Adrenal gland (tissue), 9 donors: ENCODE measurements at regions not wholly inside any gene's neighbourhood (a gene's known extent, or its start where the extent isn't known, plus 50 kb on each side); places are given as distances from the start of the nearest gene placed in this dataset.

ENCODE experiments used
- DNase-seq, 7 donors: peaks; one replicate each; pipeline ENCODE4 v3.0.0-alpha.2; 2019 to 2020
- H3K27ac ChIP-seq, 5 donors: fragments of 200-600 bp; sonication (generic) in 4 of 5; 1 replicate in 3 of 5; 2 replicates in 2 of 5; pipeline versions ENCODE4 v1.5.1 to v1.8.0; 2016 to 2020; ENCODE audit warnings: mild to moderate bottlenecking in 1 of 5
- H3K27me3 ChIP-seq: fragments of 200-600 bp; 2 replicates; pipeline ENCODE4 v1.8.0; 2021
- H3K36me3 ChIP-seq, 2 donors: fragments of 200-600 bp; replicated peaks in 1 of 2; 1 replicate in 1 of 2; 2 replicates in 1 of 2; pipeline versions ENCODE4 v1.5.1 to v1.8.0; 2018 to 2022
- H3K4me1 ChIP-seq, 2 donors: fragments of 200-600 bp; replicated peaks in 1 of 2; 1 replicate in 1 of 2; 2 replicates in 1 of 2; pipeline versions ENCODE4 v1.5.1 to v1.8.0; 2018 to 2021
- H3K4me3 ChIP-seq, 4 donors: fragments of 200-600 bp; sonication (generic) in 3 of 4; one replicate each; pipeline ENCODE4 v1.5.1; 2016 to 2018
- H3K9me3 ChIP-seq, 3 donors: fragments of 200-600 bp; sonication (generic) in 1 of 3; replicated peaks in 1 of 3; 1 replicate in 2 of 3; 2 replicates in 1 of 3; pipeline versions ENCODE4 v1.5.1 to v1.8.0; 2016 to 2021
- CTCF ChIP-seq, 6 experiments: fragments of 450-650 bp in 4 of 6; fragments of 200-600 bp in 2 of 6; sonication (generic) in 1 of 6; IDR thresholded peaks; 1 replicate in 5 of 6; 2 replicates in 1 of 6; pipeline versions ENCODE4 v1.5.1 to v1.8.0; 2016 to 2021; ENCODE audit warnings: antibody characterized with exemption in 6 of 6, mild to moderate bottlenecking in 2 of 6, moderate library complexity in 1 of 6
- POLR2A ChIP-seq, 2 donors: fragments of 450-650 bp; IDR thresholded peaks; one replicate each; pipeline ENCODE4 v1.6.1; 2017; ENCODE audit warnings: antibody characterized with exemption in 2 of 2, mild to moderate bottlenecking in 2 of 2, moderate library complexity in 1 of 2
- WGBS, 4 donors: extraction: QIAGEN DNeasy Blood & Tissue Kit in 2 of 4; methylation state at CpG; one replicate each; pipeline versions ENCODE4 v1.1.5 to v1.1.7; 2013 to 2017; 5-methylcytosine and 5-hydroxymethylcytosine counted together
- intact Hi-C, 2 donors: fragments of 100-400 bp; cut with DNase I; formaldehyde crosslinking; loops; one replicate each; pipeline versions ENCODE4 v1.14.1 to v1.15.0; 2022 to 2023
- donor health status: healthy with polysubstance abuse.
- donor health status: Bipolar disorder and iron deficiency.
- donor health status: DM: yes; HTN: yes; CAD: no.
- donor health status: DM: no; HTN: no; CAD: no.
- donor health status: DM: no; HTN: no; CAD: no.

DNA sequence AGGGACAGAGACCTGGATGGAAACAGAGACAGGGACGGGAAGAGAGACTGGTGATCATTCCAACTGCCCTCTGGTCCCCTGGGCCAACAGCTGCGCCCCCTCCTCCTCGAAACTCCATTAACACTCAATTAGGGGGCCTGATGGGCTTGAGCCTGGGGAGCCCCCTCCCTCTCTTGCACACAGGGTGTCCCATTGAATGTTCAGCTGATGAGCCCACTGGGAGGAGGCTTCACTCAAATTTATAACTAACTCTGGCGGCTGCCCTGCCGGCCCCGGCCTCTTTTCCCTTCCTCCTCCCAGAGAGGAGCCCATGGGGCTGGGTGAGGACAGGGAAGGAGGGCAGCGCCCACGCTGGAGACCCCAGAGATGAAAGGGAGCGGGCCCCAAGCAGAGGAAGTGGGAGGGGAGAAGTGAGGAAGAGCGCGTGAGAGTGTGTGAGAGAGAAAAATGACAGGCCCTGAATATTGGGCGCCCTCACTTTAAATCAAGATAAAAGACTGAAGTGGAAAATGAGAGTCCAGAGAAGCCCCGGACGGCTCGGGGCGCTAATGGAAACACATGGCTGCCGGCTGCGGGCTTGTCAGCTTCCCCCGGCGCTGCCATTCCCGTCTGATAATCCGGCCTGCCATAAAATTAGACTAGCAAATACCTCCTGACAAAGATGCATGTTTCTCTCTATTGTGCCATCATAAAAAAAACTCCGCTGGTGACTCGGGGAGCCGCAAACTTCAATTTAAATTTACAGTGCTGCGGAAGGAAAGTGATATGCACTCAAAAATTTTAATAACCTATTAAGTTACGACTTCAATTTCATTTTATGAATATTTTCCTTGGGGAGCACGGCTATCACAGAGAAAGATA lies 58.0 kb upstream of the PAX2 start:
- intact Hi-C loops = no loop called here
- Histone ChIP-seq H3K9me3 (no peaks in the 10 kb centered on the region), H3K27ac (no peak overlapping the region), H3K36me3 (no peaks in the 10 kb centered on the region), H3K27me3 (peaks cover 46% of the 10 kb centered on the region), H3K4me3 (no peak overlapping the region), H3K4me1 (no peaks in the 10 kb centered on the region)
- TF ChIP-seq POLR2A (IDR thresholded peaks at IDR 0.05) = no peak
- TF ChIP-seq CTCF (IDR thresholded peaks at IDR 0.05) = no peak
- no peak for DNase-seq
- 18 to 30% (median 22%) methylated on average over 25 to 28 of the region's 28 CpGs for WGBS, 4 donors

DNA sequence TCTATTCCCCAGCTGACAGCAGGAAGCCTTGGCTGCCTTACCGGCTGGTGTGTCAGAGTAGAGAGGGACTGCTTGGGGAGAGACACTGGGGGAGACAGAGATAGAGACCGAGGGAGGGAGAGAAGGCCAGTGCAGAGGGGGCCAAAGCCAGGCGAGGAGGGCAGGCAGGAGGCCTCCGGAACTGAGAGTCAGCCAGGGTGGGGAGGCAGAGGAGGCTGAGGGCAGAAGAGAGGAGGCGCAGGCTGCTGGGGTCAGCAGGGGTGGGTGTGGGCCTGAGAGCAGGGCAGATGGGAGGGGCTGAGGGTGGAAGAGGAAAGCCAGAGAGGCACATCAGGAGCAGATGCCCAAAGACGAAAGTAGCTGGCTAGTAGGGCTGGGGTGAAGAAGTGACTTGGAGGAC lies 57.2 kb upstream of the PAX2 start:
- H3K4me1 ChIP-seq = no peaks in the 10 kb centered on the region
- peaks cover 38% of the 10 kb centered on the region for H3K27me3 ChIP-seq
- no peaks in the 10 kb centered on the region for H3K36me3 ChIP-seq
- no peak overlapping the region for H3K27ac ChIP-seq
- 17 to 23% (median 21%) methylated on average over 6 of the region's 6 CpGs for WGBS, 4 donors
- H3K4me3 ChIP-seq = no peak overlapping the region
- TF ChIP-seq POLR2A (IDR thresholded peaks at IDR 0.05) (no peak), CTCF (IDR thresholded peaks at IDR 0.05) (no peak)
- intact Hi-C loops = no loop called here
- H3K9me3 ChIP-seq = no peaks in the 10 kb centered on the region
- no peak for DNase-seq

- H3K9me3 ChIP-seq = no peaks in the 10 kb centered on the region
- 60 to 75% (median 73%) methylated on average over 5 of the region's 5 CpGs for WGBS, 4 donors
- no peaks in the 10 kb centered on the region for H3K27me3 ChIP-seq
- H3K4me1 ChIP-seq = peaks cover 0 to 7% of the 10 kb centered on the region in 2 donors
- no peak overlapping the region for H3K4me3 ChIP-seq
- intact Hi-C loops = no loop called here
- DNase-seq = no peak
- H3K27ac ChIP-seq = no peak overlapping the region
- H3K36me3 ChIP-seq = no peaks in the 10 kb centered on the region
- no peak for TF ChIP-seq CTCF (IDR thresholded peaks at IDR 0.05)
- no peak for TF ChIP-seq POLR2A (IDR thresholded peaks at IDR 0.05)
Measured at GRCh38 chr10:100693821-100694220, 51.6 kb upstream of the PAX2 start.
